ENCODE measurements at regions not wholly inside any gene's neighbourhood (a gene's known extent, or its start where the extent isn't known, plus 50 kb on each side); places are given as distances from the start of the nearest gene placed in this dataset.

DNA sequence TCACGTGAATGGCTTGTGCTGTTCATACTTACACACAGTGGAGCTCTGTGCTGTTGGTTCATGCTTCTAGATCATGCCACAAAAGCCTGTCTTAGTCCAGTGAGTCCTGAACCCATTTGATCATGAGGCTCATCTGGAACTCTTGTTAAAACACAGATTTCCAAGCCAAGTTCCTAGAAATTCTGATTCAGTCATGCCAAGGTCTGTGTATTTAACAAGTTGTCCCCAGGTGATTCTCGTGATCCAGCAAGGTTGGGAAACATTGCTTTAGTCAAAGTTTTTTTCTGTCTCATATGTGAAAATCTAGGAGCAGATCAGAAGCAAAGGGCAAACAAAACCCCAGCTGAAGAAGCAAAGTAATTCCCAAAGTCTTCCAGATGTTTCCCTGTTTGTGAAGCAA is 112.5 kb upstream of the GAS1 start:
- Mint-ChIP-seq H3K36me3 (ENCODE audit: low read depth) (no peaks in the 10 kb centered on the region), H3K4me3 (no peak overlapping the region), H3K27me3 (ENCODE audit: insufficient read depth, low read depth, poor library complexity) (no peaks in the 10 kb centered on the region), H3K9me3 (no peaks in the 10 kb centered on the region), H3K4me1 (peaks cover 2% of the 10 kb centered on the region), H3K27ac (no peak overlapping the region)
- Histone ChIP-seq H3K27me3 (ENCODE audit: insufficient read depth) (no peaks in the 10 kb centered on the region; the same call in 1 of the 2 replicates), H3K9me2 (ENCODE audit: insufficient read depth) (no peaks in the 10 kb centered on the region), H3K4me2 (no peak overlapping the region), H2AFZ (no peak overlapping the region), H3K4me1 (ENCODE audit: insufficient read depth) (peaks cover 2% of the 10 kb centered on the region), H3K4me3 (no peak overlapping the region), H3K36me3 (ENCODE audit: insufficient read depth) (no peaks in the 10 kb centered on the region), H3K27ac (ENCODE audit: low read depth) (no peak overlapping the region), H3K79me2 (replicated peaks; ENCODE audit: insufficient read depth) (no peaks in the 10 kb centered on the region), H4K20me1 (replicated peaks; ENCODE audit: insufficient read depth) (no peaks in the 10 kb centered on the region; the same call in 1 of the 2 replicates), H3F3A (replicated peaks; ENCODE audit: low read depth) (no peaks in the 10 kb centered on the region)
- ATAC-seq (no peak), DNase-seq (ENCODE audit: low spot score) (no peak)
- no peak for TF ChIP-seq EZH2phosphoT487 (IDR thresholded peaks at IDR 0.05; ENCODE audit: unreplicated experiment)
- no peak for TF ChIP-seq ZNF114 (CRISPR knock-in tag; IDR thresholded peaks at IDR 0.05)
- no peak for TF ChIP-seq ZNF331 (CRISPR knock-in tag; IDR thresholded peaks at IDR 0.05; ENCODE audit: low read depth)
- TF ChIP-seq STAT1 (IDR thresholded peaks at IDR 0.05; ENCODE audit: unreplicated experiment): no peak
- TF ChIP-seq POLR2AphosphoS5 (IDR thresholded peaks at IDR 0.05; ENCODE audit: low read depth): no peak
- TF ChIP-seq, protein P1, sequence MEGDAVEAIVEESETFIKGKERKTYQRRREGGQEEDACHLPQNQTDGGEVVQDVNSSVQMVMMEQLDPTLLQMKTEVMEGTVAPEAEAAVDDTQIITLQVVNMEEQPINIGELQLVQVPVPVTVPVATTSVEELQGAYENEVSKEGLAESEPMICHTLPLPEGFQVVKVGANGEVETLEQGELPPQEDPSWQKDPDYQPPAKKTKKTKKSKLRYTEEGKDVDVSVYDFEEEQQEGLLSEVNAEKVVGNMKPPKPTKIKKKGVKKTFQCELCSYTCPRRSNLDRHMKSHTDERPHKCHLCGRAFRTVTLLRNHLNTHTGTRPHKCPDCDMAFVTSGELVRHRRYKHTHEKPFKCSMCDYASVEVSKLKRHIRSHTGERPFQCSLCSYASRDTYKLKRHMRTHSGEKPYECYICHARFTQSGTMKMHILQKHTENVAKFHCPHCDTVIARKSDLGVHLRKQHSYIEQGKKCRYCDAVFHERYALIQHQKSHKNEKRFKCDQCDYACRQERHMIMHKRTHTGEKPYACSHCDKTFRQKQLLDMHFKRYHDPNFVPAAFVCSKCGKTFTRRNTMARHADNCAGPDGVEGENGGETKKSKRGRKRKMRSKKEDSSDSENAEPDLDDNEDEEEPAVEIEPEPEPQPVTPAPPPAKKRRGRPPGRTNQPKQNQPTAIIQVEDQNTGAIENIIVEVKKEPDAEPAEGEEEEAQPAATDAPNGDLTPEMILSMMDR (conservative IDR thresholded peaks at IDR 0.05; ENCODE audit: low read depth in 2 of 2): no peak
- no peak for TF ChIP-seq CREB1 (CRISPR knock-in tag; IDR thresholded peaks at IDR 0.05; ENCODE audit: low read depth)
- TF ChIP-seq NANOG (IDR thresholded peaks at IDR 0.05; ENCODE audit: borderline replicate concordance): no peak
- no peak for TF ChIP-seq JUNB (IDR thresholded peaks at IDR 0.05; ENCODE audit: unreplicated experiment)

DNA sequence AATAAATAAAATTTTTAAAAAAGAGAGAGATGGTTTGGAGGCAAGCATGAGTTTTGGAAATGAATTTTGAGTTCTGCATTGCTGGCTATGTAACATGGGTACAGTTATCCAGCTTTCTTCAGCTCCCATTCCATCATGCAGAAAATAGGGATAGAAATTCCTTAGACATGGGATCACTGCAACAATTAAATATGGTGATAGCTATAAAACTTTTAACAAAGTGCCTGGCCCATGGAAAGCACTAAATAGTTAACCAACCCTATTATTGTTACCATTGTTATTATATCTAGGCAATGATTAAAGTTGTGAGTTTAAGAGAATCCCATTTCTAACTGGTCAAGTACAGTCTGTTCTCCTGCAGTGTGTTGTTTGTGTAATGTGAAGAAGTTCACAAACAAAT is 115.4 kb upstream of the GAS1 start:
- Histone ChIP-seq H4K20me1 (replicated peaks; ENCODE audit: insufficient read depth) (no peaks in the 10 kb centered on the region; the same call in 1 of the 2 replicates), H3K27ac (ENCODE audit: low read depth) (no peak overlapping the region), H3K4me3 (no peak overlapping the region), H3K4me2 (no peak overlapping the region), H3K9me2 (ENCODE audit: insufficient read depth) (peaks cover 8% of the 10 kb centered on the region; the same call in 1 of the 2 replicates), H3K27me3 (ENCODE audit: insufficient read depth) (no peaks in the 10 kb centered on the region; the same call in 1 of the 2 replicates), H3K4me1 (ENCODE audit: insufficient read depth) (no peaks in the 10 kb centered on the region), H3F3A (replicated peaks; ENCODE audit: low read depth) (no peaks in the 10 kb centered on the region), H3K79me2 (replicated peaks; ENCODE audit: insufficient read depth) (no peaks in the 10 kb centered on the region), H2AFZ (no peak overlapping the region), H3K36me3 (ENCODE audit: insufficient read depth) (no peaks in the 10 kb centered on the region)
- DNase-seq (ENCODE audit: low spot score) (no peak), ATAC-seq (no peak)
- Mint-ChIP-seq H3K36me3 (ENCODE audit: low read depth) (no peaks in the 10 kb centered on the region), H3K27me3 (ENCODE audit: insufficient read depth, low read depth, poor library complexity) (no peaks in the 10 kb centered on the region), H3K9me3 (no peaks in the 10 kb centered on the region), H3K4me1 (no peaks in the 10 kb centered on the region), H3K27ac (no peak overlapping the region), H3K4me3 (no peak overlapping the region)
- TF ChIP-seq, protein P1 (conservative IDR thresholded peaks at IDR 0.05; ENCODE audit: low read depth in 2 of 2): no peak
- TF ChIP-seq POLR2AphosphoS5 (IDR thresholded peaks at IDR 0.05; ENCODE audit: low read depth): no peak
- no peak for TF ChIP-seq ZNF114 (CRISPR knock-in tag; IDR thresholded peaks at IDR 0.05)
- TF ChIP-seq, protein P2, sequence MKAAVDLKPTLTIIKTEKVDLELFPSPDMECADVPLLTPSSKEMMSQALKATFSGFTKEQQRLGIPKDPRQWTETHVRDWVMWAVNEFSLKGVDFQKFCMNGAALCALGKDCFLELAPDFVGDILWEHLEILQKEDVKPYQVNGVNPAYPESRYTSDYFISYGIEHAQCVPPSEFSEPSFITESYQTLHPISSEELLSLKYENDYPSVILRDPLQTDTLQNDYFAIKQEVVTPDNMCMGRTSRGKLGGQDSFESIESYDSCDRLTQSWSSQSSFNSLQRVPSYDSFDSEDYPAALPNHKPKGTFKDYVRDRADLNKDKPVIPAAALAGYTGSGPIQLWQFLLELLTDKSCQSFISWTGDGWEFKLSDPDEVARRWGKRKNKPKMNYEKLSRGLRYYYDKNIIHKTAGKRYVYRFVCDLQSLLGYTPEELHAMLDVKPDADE (IDR thresholded peaks at IDR 0.05): no peak
